K562 (cell line): ENCODE measurements at regions not wholly inside any gene's neighbourhood (a gene's known extent, or its start where the extent isn't known, plus 50 kb on each side); places are given as distances from the start of the nearest gene placed in this dataset.

Experiments used
- ATF1 ChIP-seq, 2 experiments: fragments of 450-650 bp in 1 of 2; IDR thresholded peaks; 2 replicates each; pipeline ENCODE4 v1.6.1; 2016; ENCODE audit warnings: missing compliant biosample characterization in 1 of 2, missing genetic modification characterization in 1 of 2
- CC2D1A ChIP-seq: fragments of 450-650 bp; IDR thresholded peaks from 2 replicates; pipeline ENCODE4 v1.6.1; 2017; ENCODE audit warnings: mild to moderate bottlenecking
- ELF2 ChIP-seq: fragments of 250-450 bp; sonication (Bioruptor Pico); IDR thresholded peaks from 2 replicates; pipeline ENCODE4 v1.5.0; 2021; ENCODE audit warnings: mild to moderate bottlenecking
- EP300 ChIP-seq: IDR thresholded peaks from 2 replicates; pipeline ENCODE4 v1.6.1; 2012; ENCODE audit warnings: low read length, improper control_type of control experiment
- EZH2 ChIP-seq: IDR thresholded peaks from 2 replicates; pipeline ENCODE4 v1.6.1; 2012; ENCODE audit warnings: low read depth, mild to moderate bottlenecking, inconsistent platforms, low read length, borderline replicate concordance
- JUNB ChIP-seq: fragments of 450-650 bp; formaldehyde crosslinking; conservative IDR thresholded peaks from 2 replicates; pipeline ENCODE4 v1.4.0; 2020; ENCODE audit warnings: mild to moderate bottlenecking
- KDM5B ChIP-seq: fragments of 200-600 bp; sonication (generic); IDR thresholded peaks from 2 replicates; pipeline ENCODE4 v1.6.1; 2012; ENCODE audit warnings: low read depth, mild to moderate bottlenecking, moderate library complexity, low read length, control low read depth, inconsistent platforms; ENCODE audit not compliant: insufficient replicate concordance
- LEF1 ChIP-seq: fragments of 450-650 bp; IDR thresholded peaks from 2 replicates; pipeline ENCODE4 v1.6.1; 2016; ENCODE audit warnings: mild to moderate bottlenecking
- MCM3 ChIP-seq: fragments of 450-650 bp; IDR thresholded peaks from 2 replicates; pipeline ENCODE4 v1.6.1; 2016
- MYBL2 ChIP-seq, 2 experiments: fragments of 450-650 bp in 1 of 2; sonication (generic) in 1 of 2; formaldehyde crosslinking in 1 of 2; IDR thresholded peaks; 2 replicates each; pipeline versions ENCODE4 v1.6.1 to v1.8.1; 2017 to 2022; ENCODE audit warnings: borderline replicate concordance in 1 of 2, inconsistent platforms in 1 of 2, low read depth in 1 of 2, mild to moderate bottlenecking in 1 of 2, missing genetic modification reagents in 1 of 2, moderate library complexity in 1 of 2
- NCOA6 ChIP-seq: fragments of 450-650 bp; IDR thresholded peaks from 2 replicates; pipeline ENCODE4 v1.6.1; 2017; ENCODE audit warnings: mild to moderate bottlenecking
- NFIC ChIP-seq: fragments of 450-650 bp; IDR thresholded peaks from 2 replicates; pipeline ENCODE4 v1.6.1; 2017; ENCODE audit warnings: mild to moderate bottlenecking, inconsistent platforms
- PRPF4 ChIP-seq: fragments of 200-400 bp; formaldehyde crosslinking; IDR thresholded peaks from one replicate; pipeline ENCODE4 v1.6.1; 2017; ENCODE audit warnings: low read length, low read depth, mild to moderate bottlenecking; ENCODE audit not compliant: insufficient read depth, poor library complexity, severe bottlenecking
- SMARCA5 ChIP-seq: fragments of 450-650 bp; IDR thresholded peaks from 2 replicates; pipeline ENCODE4 v1.6.1; 2016
- ZNF668 ChIP-seq: fragments of 250-450 bp; sonication (Bioruptor Pico); IDR thresholded peaks from 2 replicates; pipeline ENCODE4 v1.8.0; 2022; ENCODE audit warnings: mild to moderate bottlenecking, inconsistent platforms
- TF ChIP-seq, protein P1 (sequence below), 3 experiments: IDR thresholded peaks in 2 of 3; conservative IDR thresholded peaks in 1 of 3; 2 replicates each; pipeline ENCODE4 v1.5.1; 2011 to 2012; ENCODE audit warnings: low read length in 3 of 3, mild to moderate bottlenecking in 3 of 3, control low read depth in 2 of 3, improper control_type of control experiment in 1 of 3, inconsistent platforms in 1 of 3, low read depth in 1 of 3, mixed read lengths in 1 of 3, moderate library complexity in 1 of 3; ENCODE audit not compliant: insufficient read depth in 2 of 3
- TF ChIP-seq, protein P2 (sequence below): fragments of 250-450 bp; sonication (Bioruptor Pico); IDR thresholded peaks from 2 replicates; pipeline ENCODE4 v1.4.0; 2020
- TF ChIP-seq, protein P3 (sequence below), 2 experiments: fragments of 200-800 bp in 1 of 2; sonication (Bioruptor generic) in 1 of 2; sonication (generic) in 1 of 2; formaldehyde crosslinking in 1 of 2; IDR thresholded peaks in 1 of 2; conservative IDR thresholded peaks in 1 of 2; 2 replicates each; pipeline versions ENCODE4 v1.5.0 to v1.6.1; 2016 to 2020; ENCODE audit warnings: missing compliant biosample characterization in 1 of 2, missing genetic modification characterization in 1 of 2, missing genetic modification reagents in 1 of 2

DNA sequence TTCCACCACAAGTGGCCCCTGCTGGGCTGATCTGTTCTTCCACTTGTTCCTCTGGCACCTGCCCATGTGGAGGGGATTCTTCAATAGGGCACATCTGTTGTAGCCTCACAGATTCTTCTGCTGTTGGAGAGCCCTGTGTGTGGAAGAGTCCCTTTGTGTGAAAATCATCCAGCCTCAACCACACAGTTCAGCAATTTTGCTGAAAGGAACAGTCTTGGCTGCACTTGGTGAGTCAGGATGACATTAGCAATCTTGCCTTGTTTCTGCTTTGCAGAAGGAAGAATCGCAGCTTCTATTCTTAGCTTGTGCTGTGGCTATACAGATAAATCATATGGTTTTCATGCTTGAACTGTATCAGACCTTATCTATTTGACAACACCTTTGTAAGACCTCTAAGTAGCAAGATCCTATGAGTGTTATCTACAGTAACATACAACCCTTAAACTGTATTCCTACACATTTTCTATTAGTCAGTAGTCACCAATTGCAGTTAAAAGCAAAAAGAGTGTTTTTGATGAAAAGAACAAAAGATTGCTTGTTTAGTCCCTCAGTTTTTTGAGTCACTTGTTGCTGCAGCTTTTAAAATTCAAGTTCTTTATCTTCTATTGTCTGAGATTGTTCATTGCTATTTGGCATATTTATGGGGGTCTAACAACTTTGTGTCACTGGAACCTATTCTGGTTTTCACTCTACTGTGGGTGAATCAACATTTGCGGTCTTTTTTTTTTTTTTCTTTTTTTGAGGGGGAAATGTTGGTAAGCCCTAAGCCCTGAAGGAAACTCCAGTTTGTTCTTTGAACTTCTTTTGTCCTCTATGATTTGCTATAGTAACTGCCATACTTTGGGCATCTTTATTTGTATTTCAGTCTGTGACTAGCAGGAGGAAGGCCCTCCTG, 231.6 kb downstream of the TFAP2B start (continued):
- TF ChIP-seq, protein P1, sequence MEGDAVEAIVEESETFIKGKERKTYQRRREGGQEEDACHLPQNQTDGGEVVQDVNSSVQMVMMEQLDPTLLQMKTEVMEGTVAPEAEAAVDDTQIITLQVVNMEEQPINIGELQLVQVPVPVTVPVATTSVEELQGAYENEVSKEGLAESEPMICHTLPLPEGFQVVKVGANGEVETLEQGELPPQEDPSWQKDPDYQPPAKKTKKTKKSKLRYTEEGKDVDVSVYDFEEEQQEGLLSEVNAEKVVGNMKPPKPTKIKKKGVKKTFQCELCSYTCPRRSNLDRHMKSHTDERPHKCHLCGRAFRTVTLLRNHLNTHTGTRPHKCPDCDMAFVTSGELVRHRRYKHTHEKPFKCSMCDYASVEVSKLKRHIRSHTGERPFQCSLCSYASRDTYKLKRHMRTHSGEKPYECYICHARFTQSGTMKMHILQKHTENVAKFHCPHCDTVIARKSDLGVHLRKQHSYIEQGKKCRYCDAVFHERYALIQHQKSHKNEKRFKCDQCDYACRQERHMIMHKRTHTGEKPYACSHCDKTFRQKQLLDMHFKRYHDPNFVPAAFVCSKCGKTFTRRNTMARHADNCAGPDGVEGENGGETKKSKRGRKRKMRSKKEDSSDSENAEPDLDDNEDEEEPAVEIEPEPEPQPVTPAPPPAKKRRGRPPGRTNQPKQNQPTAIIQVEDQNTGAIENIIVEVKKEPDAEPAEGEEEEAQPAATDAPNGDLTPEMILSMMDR (IDR thresholded peaks at IDR 0.05 in 2 of 3, conservative IDR thresholded peaks at IDR 0.05 in 1 of 3; ENCODE audit: insufficient read depth in 2 of 3, low read depth in 1 of 3, low read length in 3 of 3) = 0 out of 6 replicates have a peak, but pooled peaks of 1 of the 3 experiments have one; percentile 2
- TF ChIP-seq MYBL2 (IDR thresholded peaks at IDR 0.05; ENCODE audit: low read depth) (no peak; the same call in 1 of the 2 replicates), MYBL2 (CRISPR knock-in tag; IDR thresholded peaks at IDR 0.05; ENCODE audit: borderline replicate concordance) (no peak), PRPF4 (no peak), KDM5B (no peak), CC2D1A (peak; percentile 99), NFIC (peak; percentile 96), JUNB (CRISPR knock-in tag) (peak; percentile 52; the same call in 1 of the 2 replicates), SMARCA5 (0 out of 2 replicates have a peak, but pooled peaks have one; percentile 54), EP300 (peak; percentile 100), EZH2 (peak; percentile 99; the same call in 1 of the 2 replicates), NCOA6 (peak; percentile 68; the same call in 1 of the 2 replicates), LEF1 (peak; percentile 100), MCM3 (no peak), ATF1 (CRISPR knock-in tag; IDR thresholded peaks at IDR 0.05) (no peak), ATF1 (tag; IDR thresholded peaks at IDR 0.05) (peak; percentile 73), ELF2 (CRISPR knock-in tag) (peak; percentile 71), ZNF668 (CRISPR knock-in tag) (peak; percentile 84)
- TF ChIP-seq, protein P2, sequence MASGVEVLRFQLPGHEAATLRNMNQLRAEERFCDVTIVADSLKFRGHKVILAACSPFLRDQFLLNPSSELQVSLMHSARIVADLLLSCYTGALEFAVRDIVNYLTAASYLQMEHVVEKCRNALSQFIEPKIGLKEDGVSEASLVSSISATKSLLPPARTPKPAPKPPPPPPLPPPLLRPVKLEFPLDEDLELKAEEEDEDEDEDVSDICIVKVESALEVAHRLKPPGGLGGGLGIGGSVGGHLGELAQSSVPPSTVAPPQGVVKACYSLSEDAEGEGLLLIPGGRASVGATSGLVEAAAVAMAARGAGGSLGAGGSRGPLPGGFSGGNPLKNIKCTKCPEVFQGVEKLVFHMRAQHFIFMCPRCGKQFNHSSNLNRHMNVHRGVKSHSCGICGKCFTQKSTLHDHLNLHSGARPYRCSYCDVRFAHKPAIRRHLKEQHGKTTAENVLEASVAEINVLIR (CRISPR knock-in tag) = no peak; the same call in 1 of the 2 replicates
- TF ChIP-seq, protein P3, sequence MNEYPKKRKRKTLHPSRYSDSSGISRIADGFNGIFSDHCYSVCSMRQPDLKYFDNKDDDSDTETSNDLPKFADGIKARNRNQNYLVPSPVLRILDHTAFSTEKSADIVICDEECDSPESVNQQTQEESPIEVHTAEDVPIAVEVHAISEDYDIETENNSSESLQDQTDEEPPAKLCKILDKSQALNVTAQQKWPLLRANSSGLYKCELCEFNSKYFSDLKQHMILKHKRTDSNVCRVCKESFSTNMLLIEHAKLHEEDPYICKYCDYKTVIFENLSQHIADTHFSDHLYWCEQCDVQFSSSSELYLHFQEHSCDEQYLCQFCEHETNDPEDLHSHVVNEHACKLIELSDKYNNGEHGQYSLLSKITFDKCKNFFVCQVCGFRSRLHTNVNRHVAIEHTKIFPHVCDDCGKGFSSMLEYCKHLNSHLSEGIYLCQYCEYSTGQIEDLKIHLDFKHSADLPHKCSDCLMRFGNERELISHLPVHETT (CRISPR knock-in tag; conservative IDR thresholded peaks at IDR 0.05 in 1 of 2, IDR thresholded peaks at IDR 0.05 in 1 of 2) = peak in 1 of 2 experiments; percentile 94; a peak in 2 of 4 replicates
